ENCODE measurements at regions not wholly inside any gene's neighbourhood (a gene's known extent, or its start where the extent isn't known, plus 50 kb on each side); places are given as distances from the start of the nearest gene placed in this dataset.

DNA sequence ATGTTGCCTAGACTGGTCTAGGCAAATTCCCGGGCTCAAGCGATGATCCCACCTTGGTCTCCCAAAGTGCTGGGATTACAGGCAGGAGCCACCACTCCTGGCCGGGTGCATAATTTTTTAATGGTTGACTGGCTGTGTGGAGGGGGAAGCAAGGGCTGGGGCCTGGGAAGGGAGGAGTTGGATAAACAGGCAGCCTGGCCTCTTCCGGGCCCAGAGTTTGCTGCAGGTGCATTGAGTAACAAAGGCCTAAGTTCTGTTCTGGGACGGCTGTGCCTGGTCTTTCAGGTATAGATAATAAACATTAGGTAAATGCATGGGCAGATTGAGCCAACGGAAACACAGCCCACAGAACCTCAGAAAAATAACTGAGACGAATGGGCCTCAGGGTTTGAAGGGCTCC, 191.3 kb upstream of the TBX3 start:
- H3K4me1 ChIP-seq (replicated peaks in 1 of 2; ENCODE audit: control insufficient read depth in 2 of 2, insufficient read depth in 2 of 2, low read length in 2 of 2), result no peaks in the 10 kb centered on the region
- H3K9me3 ChIP-seq (replicated peaks; ENCODE audit: control insufficient read depth, insufficient read depth, low read depth, low read length), result no peaks in the 10 kb centered on the region
- no peaks in the 10 kb centered on the region for H3K9me1 ChIP-seq (ENCODE audit: control insufficient read depth, insufficient read depth, low read length)
- TF ChIP-seq, protein P1, sequence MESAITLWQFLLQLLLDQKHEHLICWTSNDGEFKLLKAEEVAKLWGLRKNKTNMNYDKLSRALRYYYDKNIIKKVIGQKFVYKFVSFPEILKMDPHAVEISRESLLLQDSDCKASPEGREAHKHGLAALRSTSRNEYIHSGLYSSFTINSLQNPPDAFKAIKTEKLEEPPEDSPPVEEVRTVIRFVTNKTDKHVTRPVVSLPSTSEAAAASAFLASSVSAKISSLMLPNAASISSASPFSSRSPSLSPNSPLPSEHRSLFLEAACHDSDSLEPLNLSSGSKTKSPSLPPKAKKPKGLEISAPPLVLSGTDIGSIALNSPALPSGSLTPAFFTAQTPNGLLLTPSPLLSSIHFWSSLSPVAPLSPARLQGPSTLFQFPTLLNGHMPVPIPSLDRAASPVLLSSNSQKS (CRISPR knock-in tag; IDR thresholded peaks at IDR 0.05), result no peak
- TF ChIP-seq NCOA4 (IDR thresholded peaks at IDR 0.05; ENCODE audit: partially characterized antibody) (no peak), BDP1 (IDR thresholded peaks at IDR 0.05; ENCODE audit: insufficient read depth, insufficient read length) (no peak), MEF2A (IDR thresholded peaks at IDR 0.05; ENCODE audit: control insufficient read depth, low read depth, low read length) (no peak), GTF2A2 (tag; IDR thresholded peaks at IDR 0.05) (no peak), ZC3H4 (CRISPR knock-in tag; IDR thresholded peaks at IDR 0.05; ENCODE audit: borderline replicate concordance) (no peak), SIN3A (IDR thresholded peaks at IDR 0.05; ENCODE audit: borderline replicate concordance in 2 of 2, control insufficient read depth in 1 of 2, low read depth in 2 of 2, low read length in 2 of 2) (no peak)
- ChIA-PET POLR2A (no interaction called here), CTCF (ENCODE audit: low intra/inter-chr PET ratio) (no interaction called here)
- no peaks in the 10 kb centered on the region for H3K36me3 ChIP-seq (ENCODE audit: control insufficient read depth, insufficient read depth, low read length)
- in situ Hi-C loops (cut with MboI) (no loop called here), intact Hi-C loops (cut with micrococcal nuclease) (no loop called here)
- no peaks in the 10 kb centered on the region; a peak in 1 of 5 replicates for H3K27me3 ChIP-seq (ENCODE audit: control insufficient read depth in 2 of 2, insufficient read depth in 2 of 2, low read length in 2 of 2)
- no peak for FAIRE-seq
- no peak overlapping the region for H3K4me3 ChIP-seq
- no peak overlapping the region for H3K4me2 ChIP-seq (ENCODE audit: insufficient read depth, low read length)
- no peak overlapping the region for H3K27ac ChIP-seq (ENCODE audit: extremely low read depth, low read depth, low read length)
- no peak for DNase-seq (ENCODE audit: extremely low read depth in 1 of 4, low spot score in 3 of 4)
- no peak overlapping the region for H2AFZ ChIP-seq (ENCODE audit: low read depth, low read length)
- H3K9ac ChIP-seq (ENCODE audit: insufficient read depth in 1 of 2, low read depth in 2 of 2, low read length in 2 of 2), result no peak overlapping the region
- WGBS (ENCODE audit: insufficient coverage, low coverage, missing lambda C conversion rate), result 2% methylated on average over 7 of the region's 7 CpGs
- no peaks in the 10 kb centered on the region for H3K79me2 ChIP-seq (ENCODE audit: control insufficient read depth, insufficient read depth, low read length)
- BruUV-seq (replicated peaks), result no TSS peak
- H4K20me1 ChIP-seq (replicated peaks; ENCODE audit: control insufficient read depth, insufficient read depth, low read length), result no peaks in the 10 kb centered on the region
- no peak for ATAC-seq

All from K562 (cell line).